Iris pigment epithelial cell (primary cell): ENCODE measurements at regions not wholly inside any gene's neighbourhood (a gene's known extent, or its start where the extent isn't known, plus 50 kb on each side); places are given as distances from the start of the nearest gene placed in this dataset.

Experiments
- DNase-seq: peaks from one replicate; pipeline ENCODE4 v3.0.0-alpha.2; 2011; ENCODE audit warnings: low read depth

- DNase-seq, result no peak
Measured at GRCh38 chr3:23062582-23062981, 140.5 kb upstream of the UBE2E2 start.

- no peak for DNase-seq
Measured at GRCh38 chr3:23062982-23063381, 140.1 kb upstream of the UBE2E2 start.

- no peak for DNase-seq
Measured at GRCh38 chr3:23067116-23067515, 136.0 kb upstream of the UBE2E2 start.

- no peak for DNase-seq
Measured at GRCh38 chr3:23068016-23068728, 135.0 kb upstream of the UBE2E2 start.

- no peak for DNase-seq
Measured at GRCh38 chr3:23071296-23071695, 131.8 kb upstream of the UBE2E2 start.

- no peak for DNase-seq
Measured at GRCh38 chr3:23071758-23072157, 131.4 kb upstream of the UBE2E2 start.

GRCh38 chr3:23072693-23073092 lies 130.4 kb upstream of the UBE2E2 start:
- no peak for DNase-seq

- no peak for DNase-seq
Measured at GRCh38 chr3:23073724-23074305, 129.3 kb upstream of the UBE2E2 start.

- DNase-seq, result peak; percentile 58
Measured at GRCh38 chr3:23075496-23075895, 127.6 kb upstream of the UBE2E2 start.

GRCh38 chr3:23076437-23076836 lies 126.7 kb upstream of the UBE2E2 start:
- no peak for DNase-seq

- no peak for DNase-seq
Measured at GRCh38 chr3:23077126-23077525, 126.0 kb upstream of the UBE2E2 start.

- no peak for DNase-seq
Measured at GRCh38 chr3:23078735-23079134, 124.4 kb upstream of the UBE2E2 start.

- DNase-seq, result no peak
Measured at GRCh38 chr3:23079976-23080375, 123.2 kb upstream of the UBE2E2 start.

GRCh38 chr3:23083701-23084100 lies 119.4 kb upstream of the UBE2E2 start:
- DNase-seq, result no peak

GRCh38 chr3:23084367-23084766 lies 118.8 kb upstream of the UBE2E2 start:
- no peak for DNase-seq

- peak; percentile 2 for DNase-seq
Measured at GRCh38 chr3:23085261-23085660, 117.9 kb upstream of the UBE2E2 start.

GRCh38 chr3:23086331-23086730 lies 116.8 kb upstream of the UBE2E2 start:
- no peak for DNase-seq

GRCh38 chr3:23086831-23087230 lies 116.3 kb upstream of the UBE2E2 start:
- DNase-seq, result no peak

GRCh38 chr3:23094412-23094811 lies 108.7 kb upstream of the UBE2E2 start:
- DNase-seq, result no peak

GRCh38 chr3:23094890-23095462 lies 108.2 kb upstream of the UBE2E2 start:
- DNase-seq, result peak; percentile 66

GRCh38 chr3:23096041-23096440 lies 107.1 kb upstream of the UBE2E2 start:
- DNase-seq, result peak; percentile 28

- no peak for DNase-seq
Measured at GRCh38 chr3:23099021-23099420, 104.1 kb upstream of the UBE2E2 start.

GRCh38 chr3:23099677-23100076 lies 103.5 kb upstream of the UBE2E2 start:
- DNase-seq, result no peak

- no peak for DNase-seq
Measured at GRCh38 chr3:23100106-23100505, 103.0 kb upstream of the UBE2E2 start.
